HepG2 (cell line): ENCODE measurements at regions not wholly inside any gene's neighbourhood (a gene's known extent, or its start where the extent isn't known, plus 50 kb on each side); places are given as distances from the start of the nearest gene placed in this dataset.

Experiments
- ATAC-seq: fragments of 200-7000 bp; cut with Tn5 transposase; 3 replicates; pipeline ENCODE4 v1.9.1; 2020; ENCODE audit warnings: mild to moderate bottlenecking, moderate library complexity
- BruUV-seq: library from RNA; stranded (reverse); fragments of 400-500 nt; replicated peaks from 2 replicates; lab custom pipeline; 2021; lab: Mats Ljungman, UMichigan
- CTCF ChIA-PET: fragments of 300-600 bp; formaldehyde crosslinking; extraction: SDS; loops from one replicate; lab custom pipeline; 2021; ENCODE audit warnings: low total read pairs, inconsistent platforms, low intra/inter-chr PET ratio; lab: Yijun Ruan, JAX
- POLR2A ChIA-PET: fragments of 350-600 bp; sonication (Branson Sonifier 250); formaldehyde crosslinking; loops from one replicate; lab custom pipeline; 2020; ENCODE audit warnings: antibody characterized with exemption, inconsistent platforms; lab: Yijun Ruan, JAX
- DNase-seq: peaks from one replicate; pipeline ENCODE4 v3.0.0-alpha.2; 2015; ENCODE audit warnings: low spot score
- FAIRE-seq: peaks from 3 replicates; lab custom pipeline; 2011; peaks lifted over from hg19 to GRCh38; lab: Jason Lieb, UNC
- H2AFZ ChIP-seq: one replicate; pipeline ENCODE4 v1.6.1; 2011; ENCODE audit warnings: low read length, inconsistent platforms
- H3K27ac ChIP-seq: fragments of 300-600 bp; 3 replicates; pipeline ENCODE4 v1.8.0; 2011; ENCODE audit warnings: mixed run types, mild to moderate bottlenecking, mixed read lengths, low read length, inconsistent platforms; ENCODE audit not compliant: insufficient read depth; ENCODE audit errors: extremely low read length
- H3K27me3 ChIP-seq, 2 experiments: fragments of 200-600 bp in 1 of 2; 2 replicates in 1 of 2; 3 replicates in 1 of 2; pipeline versions ENCODE4 v1.6.0 to v1.8.0; 2011; ENCODE audit warnings: low read length in 2 of 2, mild to moderate bottlenecking in 2 of 2, moderate library complexity in 2 of 2, inconsistent platforms in 1 of 2; ENCODE audit not compliant: insufficient read depth in 2 of 2, control insufficient read depth in 1 of 2
- H3K36me3 ChIP-seq, 2 experiments: fragments of 200-600 bp in 1 of 2; replicated peaks in 1 of 2; 2 replicates in 1 of 2; 3 replicates in 1 of 2; pipeline versions ENCODE4 v1.5.1 to v1.8.0; 2011; ENCODE audit warnings: low read length in 2 of 2, inconsistent platforms in 1 of 2; ENCODE audit not compliant: insufficient read depth in 2 of 2, control insufficient read depth in 1 of 2
- H3K4me1 ChIP-seq: 2 replicates; pipeline ENCODE4 v1.5.1; 2012; ENCODE audit warnings: low read length, inconsistent platforms; ENCODE audit not compliant: insufficient read depth
- H3K4me2 ChIP-seq: 2 replicates; pipeline ENCODE4 v1.6.0; 2011; ENCODE audit warnings: low read depth, low read length, inconsistent platforms
- H3K4me3 ChIP-seq, 3 experiments: fragments of 200-600 bp in 1 of 3; sonication (generic), shearing (Covaris generic) in 1 of 3; replicated peaks in 1 of 3; 2 replicates each; pipeline ENCODE4 v1.5.1; 2011 to 2016; ENCODE audit warnings: low read length in 3 of 3, inconsistent platforms in 2 of 3, low read depth in 2 of 3, mild to moderate bottlenecking in 2 of 3, control low read depth in 1 of 3, mixed read lengths in 1 of 3; ENCODE audit not compliant: insufficient read depth in 1 of 3
- H3K79me2 ChIP-seq: one replicate; pipeline ENCODE4 v1.6.1; 2011; ENCODE audit warnings: low read length, inconsistent platforms; ENCODE audit not compliant: insufficient read depth
- H3K9ac ChIP-seq: 2 replicates; pipeline ENCODE4 v1.6.0; 2011; ENCODE audit warnings: mild to moderate bottlenecking, low read depth, low read length, inconsistent platforms; ENCODE audit not compliant: insufficient read depth
- H3K9me3 ChIP-seq: 2 replicates; pipeline ENCODE4 v1.5.1; 2012; ENCODE audit warnings: mild to moderate bottlenecking, low read length
- H4K20me1 ChIP-seq: 2 replicates; pipeline ENCODE4 v1.6.0; 2011; ENCODE audit warnings: inconsistent platforms, mild to moderate bottlenecking, low read length, moderate library complexity; ENCODE audit not compliant: insufficient read depth
- ATF6 ChIP-seq: sonication (generic); formaldehyde crosslinking; conservative IDR thresholded peaks from 2 replicates; pipeline ENCODE4 v1.4.0; 2020; ENCODE audit warnings: missing genetic modification reagents
- BRD4 ChIP-seq: sonication (generic); formaldehyde crosslinking; IDR thresholded peaks from 2 replicates; pipeline ENCODE4 v1.4.0; 2020; ENCODE audit warnings: missing genetic modification reagents
- CSRNP1 ChIP-seq: sonication (generic); formaldehyde crosslinking; IDR thresholded peaks from 2 replicates; pipeline ENCODE4 v1.8.1; 2023; ENCODE audit warnings: mild to moderate bottlenecking, missing genetic modification reagents
- ETV6 ChIP-seq: sonication (generic); formaldehyde crosslinking; conservative IDR thresholded peaks from 2 replicates; pipeline ENCODE4 v1.4.0; 2020; ENCODE audit warnings: missing genetic modification reagents
- HINFP ChIP-seq: sonication (generic); formaldehyde crosslinking; IDR thresholded peaks from 2 replicates; pipeline ENCODE4 v1.4.0; 2020; ENCODE audit warnings: low read depth, mild to moderate bottlenecking, missing genetic modification reagents
- TP53 ChIP-seq: sonication (generic); formaldehyde crosslinking; conservative IDR thresholded peaks from 2 replicates; pipeline ENCODE4 v1.4.0; 2020; ENCODE audit warnings: missing genetic modification reagents
- ZHX1 ChIP-seq: sonication (generic); formaldehyde crosslinking; IDR thresholded peaks from 2 replicates; pipeline ENCODE4 v1.8.1; 2022; ENCODE audit warnings: low read depth, mild to moderate bottlenecking, missing genetic modification reagents
- ZNF639 ChIP-seq: conservative IDR thresholded peaks from 2 replicates; pipeline ENCODE4 v1.6.1; 2018; ENCODE audit warnings: missing genetic modification reagents
- WGBS: methylation state at CpG from one replicate; pipeline ENCODE4 v1.1.6; 2017; ENCODE audit warnings: low lambda C conversion rate; 5-methylcytosine and 5-hydroxymethylcytosine counted together
- in situ Hi-C: cut with HindIII; loops from 2 replicates; pipeline ENCODE4 v1.10.0; 2017; ENCODE audit warnings: low pct_unique_long_range_greater_than_20kb; ENCODE audit not compliant: extremely low pct_ligation_motif_present
- intact Hi-C: fragments of 100-400 bp; cut with micrococcal nuclease; formaldehyde crosslinking; loops from one replicate; pipeline ENCODE4 v1.10.0; 2022; ENCODE audit not compliant: unreplicated experiment

GRCh38 chr2:199011908-199012307 is 445.8 kb downstream of the SATB2 start:
- no peak overlapping the region for H3K4me2 ChIP-seq
- POLR2A ChIA-PET: no interaction called here
- TF ChIP-seq ATF6 (CRISPR knock-in tag) (no peak), CSRNP1 (CRISPR knock-in tag) (no peak), ETV6 (CRISPR knock-in tag) (no peak), ZHX1 (CRISPR knock-in tag) (no peak), BRD4 (no peak), TP53 (CRISPR knock-in tag) (no peak), HINFP (CRISPR knock-in tag) (no peak), ZNF639 (CRISPR knock-in tag) (no peak)

More at GRCh38 chr2:199011908-199012307, 445.8 kb downstream of the SATB2 start:
- H2AFZ ChIP-seq: no peak overlapping the region
- H3K9me3 ChIP-seq: peaks cover 28% of the 10 kb centered on the region
- in situ Hi-C loops (no loop called here), intact Hi-C loops (no loop called here)
- no peak overlapping the region for H3K4me3 ChIP-seq
- no peaks in the 10 kb centered on the region for H4K20me1 ChIP-seq
- no peaks in the 10 kb centered on the region for H3K36me3 ChIP-seq
- DNase-seq (no peak), FAIRE-seq (no peak), ATAC-seq (no peak; the same call in 2 of the 3 replicates)
- CTCF ChIA-PET: no interaction called here
- 6% methylated on average over 4 of the region's 4 CpGs for WGBS
- no peaks in the 10 kb centered on the region for H3K4me1 ChIP-seq
- BruUV-seq: no TSS peak
- H3K9ac ChIP-seq: no peak overlapping the region
- H3K79me2 ChIP-seq: no peaks in the 10 kb centered on the region
- H3K27me3 ChIP-seq: no peaks in the 10 kb centered on the region
- H3K27ac ChIP-seq: no peak overlapping the region
